ENCODE measurements at regions not wholly inside any gene's neighbourhood (a gene's known extent, or its start where the extent isn't known, plus 50 kb on each side); places are given as distances from the start of the nearest gene placed in this dataset.
A peak's percentile ranks its signal among the peaks of the same experiment; 100 is the strongest.
"Not testable (repeated sequence)": the region's sequence is repeated elsewhere in the genome, so short reads cannot be mapped to it uniquely, and the experiment has no call there.

- DNase-seq, result no peak
Measured at GRCh38 chr2:8433390-8433789, 248.5 kb upstream of the ID2 start.

GRCh38 chr2:8435608-8436007 is 246.2 kb upstream of the ID2 start:
- no peak for DNase-seq

GRCh38 chr2:8436585-8436984 is 245.3 kb upstream of the ID2 start:
- DNase-seq, result no peak

- DNase-seq, result no peak
Measured at GRCh38 chr2:8437228-8437948, 244.5 kb upstream of the ID2 start.

- DNase-seq, result no peak
Measured at GRCh38 chr2:8437949-8438400, 243.9 kb upstream of the ID2 start.

GRCh38 chr2:8438476-8438875 is 243.4 kb upstream of the ID2 start:
- peak; percentile 22 for DNase-seq

GRCh38 chr2:8438996-8439395 is 242.9 kb upstream of the ID2 start:
- no peak for DNase-seq

GRCh38 chr2:8440029-8440778 is 241.7 kb upstream of the ID2 start:
- no peak for DNase-seq

GRCh38 chr2:8441371-8441770 is 240.5 kb upstream of the ID2 start:
- DNase-seq, result no peak

- DNase-seq, result no peak
Measured at GRCh38 chr2:8441986-8442385, 239.9 kb upstream of the ID2 start.

- DNase-seq, result no peak
Measured at GRCh38 chr2:8442833-8443486, 238.9 kb upstream of the ID2 start.

- DNase-seq, result no peak
Measured at GRCh38 chr2:8445580-8445979, 236.3 kb upstream of the ID2 start.

GRCh38 chr2:8446751-8447150 is 235.1 kb upstream of the ID2 start:
- DNase-seq, result not testable (repeated sequence)

GRCh38 chr2:8447610-8448221 is 234.1 kb upstream of the ID2 start:
- DNase-seq, result no peak

GRCh38 chr2:8448824-8449556 is 232.9 kb upstream of the ID2 start:
- no peak for DNase-seq

- no peak for DNase-seq
Measured at GRCh38 chr2:8451273-8451672, 230.6 kb upstream of the ID2 start.

- DNase-seq, result no peak
Measured at GRCh38 chr2:8452296-8452695, 229.6 kb upstream of the ID2 start.

- no peak for DNase-seq
Measured at GRCh38 chr2:8452979-8453903, 228.6 kb upstream of the ID2 start.

GRCh38 chr2:8453904-8454302 is 228.0 kb upstream of the ID2 start:
- no peak for DNase-seq

GRCh38 chr2:8454797-8455196 is 227.1 kb upstream of the ID2 start:
- no peak for DNase-seq

All from CD4-positive, alpha-beta T cell treated with Interferon gamma for 1 hour (primary cell).